GM12873 (cell line): ENCODE measurements at regions not wholly inside any gene's neighbourhood (a gene's known extent, or its start where the extent isn't known, plus 50 kb on each side); places are given as distances from the start of the nearest gene placed in this dataset.

Experiments used
- TF ChIP-seq, protein P1 (sequence below): IDR thresholded peaks from 2 replicates; pipeline ENCODE4 v1.5.1; 2012; ENCODE audit warnings: low read depth, mild to moderate bottlenecking, moderate library complexity, low read length, control low read depth; ENCODE audit not compliant: insufficient read depth; ENCODE audit errors: missing control alignments

DNA sequence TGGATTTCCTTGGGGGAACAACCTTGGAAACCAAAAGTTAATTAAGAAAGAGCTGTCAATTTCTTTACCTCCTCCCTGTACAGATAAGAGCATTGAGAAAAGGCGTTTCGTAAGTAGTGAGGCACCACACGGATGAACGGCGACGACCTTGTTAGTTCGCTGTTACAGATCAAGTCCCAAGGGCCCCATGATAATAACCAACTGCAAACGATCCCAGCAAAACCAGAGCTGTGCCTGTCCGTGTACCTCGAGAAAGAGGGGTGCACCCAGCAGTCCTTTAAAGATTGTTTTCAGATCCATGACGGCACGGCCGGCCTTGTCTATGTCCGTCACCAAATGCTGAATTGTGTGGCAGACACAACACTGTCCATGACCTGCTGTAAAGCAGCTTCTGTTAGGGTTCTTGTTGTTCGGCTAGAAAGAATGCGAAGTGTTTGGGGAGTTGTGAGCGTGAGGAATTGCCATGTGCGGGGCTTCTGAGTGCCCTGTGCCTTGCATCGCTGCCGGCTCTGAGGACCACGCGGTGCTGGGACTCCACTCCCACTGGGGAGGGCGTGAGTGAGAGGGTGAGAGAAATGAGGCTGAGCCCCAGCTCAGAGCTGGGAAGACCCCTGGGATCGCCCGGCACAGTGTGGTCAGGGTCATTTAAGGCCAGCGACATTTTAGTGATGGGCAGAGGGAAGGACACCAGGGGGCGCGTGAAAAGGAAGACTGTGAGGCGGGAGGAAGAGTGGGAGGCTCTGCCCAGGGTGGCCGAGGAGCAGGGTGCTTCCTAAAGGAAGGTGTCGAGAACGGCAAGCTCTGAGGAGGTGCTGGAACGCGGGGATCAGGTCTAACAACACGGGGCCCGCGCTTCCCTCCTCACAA, 136.8 kb upstream of the RPS6KA2 start:
- TF ChIP-seq, protein P1, sequence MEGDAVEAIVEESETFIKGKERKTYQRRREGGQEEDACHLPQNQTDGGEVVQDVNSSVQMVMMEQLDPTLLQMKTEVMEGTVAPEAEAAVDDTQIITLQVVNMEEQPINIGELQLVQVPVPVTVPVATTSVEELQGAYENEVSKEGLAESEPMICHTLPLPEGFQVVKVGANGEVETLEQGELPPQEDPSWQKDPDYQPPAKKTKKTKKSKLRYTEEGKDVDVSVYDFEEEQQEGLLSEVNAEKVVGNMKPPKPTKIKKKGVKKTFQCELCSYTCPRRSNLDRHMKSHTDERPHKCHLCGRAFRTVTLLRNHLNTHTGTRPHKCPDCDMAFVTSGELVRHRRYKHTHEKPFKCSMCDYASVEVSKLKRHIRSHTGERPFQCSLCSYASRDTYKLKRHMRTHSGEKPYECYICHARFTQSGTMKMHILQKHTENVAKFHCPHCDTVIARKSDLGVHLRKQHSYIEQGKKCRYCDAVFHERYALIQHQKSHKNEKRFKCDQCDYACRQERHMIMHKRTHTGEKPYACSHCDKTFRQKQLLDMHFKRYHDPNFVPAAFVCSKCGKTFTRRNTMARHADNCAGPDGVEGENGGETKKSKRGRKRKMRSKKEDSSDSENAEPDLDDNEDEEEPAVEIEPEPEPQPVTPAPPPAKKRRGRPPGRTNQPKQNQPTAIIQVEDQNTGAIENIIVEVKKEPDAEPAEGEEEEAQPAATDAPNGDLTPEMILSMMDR = no peak

DNA sequence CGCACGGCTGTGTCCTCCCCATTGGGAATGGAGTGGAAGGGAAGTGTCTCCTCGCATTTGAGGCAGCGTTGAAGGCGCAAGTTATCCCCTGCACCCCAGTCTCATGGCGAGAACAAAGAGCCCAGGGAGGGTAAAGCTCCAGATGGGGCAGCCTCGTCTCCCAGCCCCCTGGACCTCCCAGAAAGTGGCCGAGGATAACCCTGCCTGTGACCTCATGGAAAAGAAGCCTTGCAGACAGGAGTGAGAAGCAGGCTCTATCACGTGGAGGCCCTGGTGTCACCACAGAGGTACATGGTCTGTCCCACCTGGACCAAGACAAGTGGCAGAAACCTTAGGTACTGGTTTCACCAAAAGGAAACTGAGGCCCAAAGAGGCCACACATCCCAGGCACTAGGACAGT, 134.8 kb upstream of the RPS6KA2 start:
- TF ChIP-seq, protein P1 = no peak

DNA sequence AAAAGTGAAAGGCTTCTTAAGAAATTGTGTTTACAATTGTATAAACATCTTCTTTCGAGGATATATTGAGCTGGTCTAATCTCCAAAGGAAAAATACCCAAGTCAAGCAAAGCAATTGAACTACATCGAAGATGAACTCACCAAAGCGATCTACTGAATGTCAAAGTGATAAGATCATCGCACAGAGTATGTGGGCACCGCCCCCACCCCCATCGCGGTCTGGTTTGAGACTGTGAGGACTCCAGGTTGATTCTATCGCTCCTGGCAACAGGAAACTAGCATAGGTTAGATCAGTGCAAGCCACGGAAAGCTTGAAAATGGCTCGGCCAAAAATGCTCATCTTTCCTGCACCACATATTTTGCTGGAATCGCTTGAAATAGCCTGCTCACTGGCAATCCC, 133.2 kb upstream of the RPS6KA2 start:
- TF ChIP-seq, protein P1 = no peak

DNA sequence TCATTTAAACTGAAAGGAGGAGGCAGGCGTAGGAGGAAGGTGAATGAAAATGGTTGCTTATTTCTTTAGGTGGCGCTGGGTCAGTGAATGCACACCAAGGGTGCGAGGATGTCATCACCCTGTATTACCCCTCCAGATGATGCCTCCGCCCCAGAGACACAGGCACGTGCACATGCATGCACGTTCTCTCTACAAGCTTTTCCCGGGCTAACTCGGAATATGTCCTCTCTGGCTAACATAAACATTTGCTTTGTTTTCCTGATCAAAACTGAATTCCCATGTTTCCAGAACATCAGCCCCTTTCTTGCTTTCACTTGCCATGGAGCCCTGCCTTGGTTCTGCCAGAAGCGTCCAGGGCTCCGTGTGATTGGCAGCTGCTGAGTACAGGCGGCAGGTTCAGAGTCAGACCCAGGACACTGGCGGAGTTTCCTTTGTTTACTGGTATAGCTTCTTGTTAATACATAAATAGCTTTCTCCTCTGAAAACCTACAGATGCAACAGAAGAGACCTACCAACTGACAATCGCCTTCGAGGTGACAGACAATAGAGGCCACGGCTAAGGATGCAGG, 131.2 kb upstream of the RPS6KA2 start:
- TF ChIP-seq, protein P1 = no peak

DNA sequence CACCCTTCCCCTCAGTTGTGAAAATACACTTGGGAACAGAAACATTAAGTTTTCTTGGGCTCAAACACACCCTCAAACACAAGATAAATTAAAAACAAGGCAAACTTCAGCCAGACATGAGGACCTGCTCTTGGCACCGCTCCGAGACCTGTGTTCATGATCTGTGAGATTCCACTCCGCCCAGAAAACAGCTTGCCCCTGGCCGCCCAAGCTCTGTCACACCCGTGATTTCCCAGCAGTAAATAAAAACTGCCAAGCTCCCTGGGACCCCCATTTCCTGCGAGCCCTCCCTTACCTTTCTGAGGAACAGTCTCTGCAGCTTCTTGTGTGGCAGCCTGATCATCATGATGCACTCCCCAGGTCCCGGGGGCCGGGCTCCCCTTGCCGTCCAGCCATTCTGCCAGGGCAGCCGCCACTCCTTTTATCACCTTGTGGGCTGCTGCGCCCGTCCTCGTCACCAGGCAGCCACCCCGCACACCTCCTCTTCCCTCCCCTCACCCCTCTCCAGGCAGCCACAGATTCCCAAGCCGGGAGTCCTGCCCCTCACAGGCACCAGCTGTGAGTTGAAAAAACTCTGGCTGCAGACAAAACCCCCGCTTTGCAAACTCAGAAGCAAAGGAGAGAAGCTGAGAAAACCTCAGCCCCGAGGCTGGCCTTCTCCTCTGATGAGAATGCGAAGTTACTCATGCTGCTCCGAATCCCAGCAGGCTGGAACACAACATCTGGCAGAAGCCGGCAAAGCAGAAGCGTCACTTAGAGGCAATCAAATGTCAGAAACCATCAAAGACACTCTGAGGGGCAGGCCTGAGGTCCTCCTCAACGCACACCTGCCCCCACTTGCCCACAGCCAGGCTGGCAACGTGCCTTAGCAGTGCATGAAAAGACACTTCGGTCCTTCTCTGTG, 130.4 kb upstream of the RPS6KA2 start:
- TF ChIP-seq, protein P1 = no peak

DNA sequence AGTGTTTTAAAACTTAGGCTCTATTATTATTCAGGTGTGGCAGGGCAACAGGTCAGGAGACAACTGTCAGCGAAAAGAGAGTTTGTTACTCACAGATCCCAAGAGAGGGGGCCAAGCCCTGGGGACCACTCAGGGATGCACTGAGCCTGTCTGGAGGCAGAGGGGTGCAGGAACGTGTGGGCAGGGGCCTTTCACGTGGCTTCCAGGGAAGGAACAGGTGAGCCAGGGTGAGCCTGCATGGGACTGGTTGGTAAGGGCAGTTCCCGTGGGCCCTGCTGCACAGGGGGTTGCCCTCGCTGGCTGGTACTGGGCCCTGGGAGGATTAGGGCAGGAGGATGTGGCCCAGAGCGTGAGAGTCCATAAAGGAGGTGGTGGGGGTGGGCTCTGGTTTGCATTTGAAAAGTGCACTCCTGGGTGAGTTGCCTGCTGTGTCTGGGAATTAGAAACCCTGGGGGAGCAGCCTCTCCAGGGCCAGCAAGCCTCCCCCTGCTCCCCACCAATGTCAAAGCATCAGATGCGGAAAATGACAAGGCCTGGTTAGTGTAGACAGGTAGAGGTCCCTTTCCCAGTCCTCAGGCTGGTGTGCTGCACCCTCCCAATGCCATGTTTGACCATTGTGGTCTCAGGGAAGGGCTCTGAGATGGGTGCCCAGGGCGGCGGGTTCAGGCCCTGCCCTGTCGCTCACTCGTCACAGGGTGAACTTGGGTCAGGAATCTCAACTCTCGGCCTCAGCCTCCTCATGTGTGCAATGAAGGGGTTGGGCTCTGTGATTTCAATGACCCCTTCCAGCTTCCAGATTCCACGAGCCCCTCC, 127.4 kb upstream of the RPS6KA2 start:
- TF ChIP-seq, protein P1 = no peak
